AG09309 (cell line): ENCODE measurements at regions not wholly inside any gene's neighbourhood (a gene's known extent, or its start where the extent isn't known, plus 50 kb on each side); places are given as distances from the start of the nearest gene placed in this dataset.
A peak's percentile ranks its signal among the peaks of the same experiment; 100 is the strongest.

Source experiments
- DNase-seq: peaks from one replicate; pipeline ENCODE4 v3.0.0-alpha.2; 2010; ENCODE audit warnings: low read depth
- H3K4me3 ChIP-seq: 2 replicates; pipeline ENCODE4 v1.5.1; 2011; ENCODE audit warnings: mild to moderate bottlenecking, low read depth, low read length, moderate library complexity; ENCODE audit not compliant: control insufficient read depth
- TF ChIP-seq, protein P1 (sequence below): IDR thresholded peaks from 2 replicates; pipeline ENCODE4 v1.5.1; 2011; ENCODE audit warnings: mild to moderate bottlenecking, low read depth, low read length, inconsistent platforms; ENCODE audit not compliant: insufficient read depth, control insufficient read depth; ENCODE audit errors: missing control alignments

DNA sequence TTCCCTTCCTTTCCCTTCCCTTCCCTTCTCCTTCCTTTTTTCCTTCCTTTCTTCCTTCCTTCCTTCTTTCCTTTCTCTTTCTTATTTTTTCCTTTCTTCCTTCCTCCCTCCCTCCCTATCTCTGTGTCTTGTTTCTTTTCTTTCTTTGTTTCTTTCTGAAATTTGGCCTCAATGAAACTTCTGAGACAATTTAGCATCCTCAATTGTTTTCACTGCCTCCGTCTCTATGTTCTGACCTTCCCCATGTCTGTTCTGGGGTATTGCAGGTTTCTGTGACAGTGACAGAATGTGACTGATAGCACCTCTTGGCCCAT, 81.7 kb upstream of the PAX1 start:
- DNase-seq: no peak
- no peak overlapping the region for H3K4me3 ChIP-seq
- TF ChIP-seq, protein P1, sequence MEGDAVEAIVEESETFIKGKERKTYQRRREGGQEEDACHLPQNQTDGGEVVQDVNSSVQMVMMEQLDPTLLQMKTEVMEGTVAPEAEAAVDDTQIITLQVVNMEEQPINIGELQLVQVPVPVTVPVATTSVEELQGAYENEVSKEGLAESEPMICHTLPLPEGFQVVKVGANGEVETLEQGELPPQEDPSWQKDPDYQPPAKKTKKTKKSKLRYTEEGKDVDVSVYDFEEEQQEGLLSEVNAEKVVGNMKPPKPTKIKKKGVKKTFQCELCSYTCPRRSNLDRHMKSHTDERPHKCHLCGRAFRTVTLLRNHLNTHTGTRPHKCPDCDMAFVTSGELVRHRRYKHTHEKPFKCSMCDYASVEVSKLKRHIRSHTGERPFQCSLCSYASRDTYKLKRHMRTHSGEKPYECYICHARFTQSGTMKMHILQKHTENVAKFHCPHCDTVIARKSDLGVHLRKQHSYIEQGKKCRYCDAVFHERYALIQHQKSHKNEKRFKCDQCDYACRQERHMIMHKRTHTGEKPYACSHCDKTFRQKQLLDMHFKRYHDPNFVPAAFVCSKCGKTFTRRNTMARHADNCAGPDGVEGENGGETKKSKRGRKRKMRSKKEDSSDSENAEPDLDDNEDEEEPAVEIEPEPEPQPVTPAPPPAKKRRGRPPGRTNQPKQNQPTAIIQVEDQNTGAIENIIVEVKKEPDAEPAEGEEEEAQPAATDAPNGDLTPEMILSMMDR: no peak

DNA sequence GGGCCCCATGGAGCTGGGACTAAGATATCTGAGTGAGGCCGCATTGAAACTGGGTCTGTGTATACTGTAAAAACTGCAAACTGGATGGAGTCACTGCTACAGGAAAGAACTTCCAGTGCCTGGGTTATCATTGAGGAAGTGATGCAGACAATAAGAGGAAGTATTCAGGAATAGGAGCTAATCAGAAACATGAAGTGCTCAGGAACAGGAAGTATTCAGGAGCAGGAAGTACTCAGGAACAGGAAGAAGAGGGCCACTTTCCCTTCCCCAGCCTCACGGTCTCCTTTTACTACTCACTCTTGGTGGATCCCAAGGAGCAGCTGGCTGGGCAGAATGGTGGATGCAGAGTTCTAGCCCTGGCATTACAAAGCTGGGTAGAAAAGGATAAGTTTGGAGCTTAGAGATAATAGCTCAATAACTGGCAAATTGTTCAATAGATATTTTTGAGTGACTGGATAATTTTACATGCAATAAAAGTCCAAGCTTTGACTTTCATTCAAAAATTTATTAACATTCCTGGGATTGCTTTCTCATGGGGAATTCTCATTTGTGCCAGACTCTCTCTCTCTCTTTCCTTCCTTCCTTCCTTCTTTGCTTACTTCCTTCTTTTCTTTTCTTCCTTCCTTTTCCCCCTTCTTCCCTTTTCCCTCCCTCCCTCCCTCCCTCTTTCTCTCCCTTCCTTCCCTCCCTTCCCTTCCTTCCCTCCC, 82.2 kb upstream of the PAX1 start:
- no peak for DNase-seq
- TF ChIP-seq, protein P1: no peak
- no peak overlapping the region for H3K4me3 ChIP-seq

DNA sequence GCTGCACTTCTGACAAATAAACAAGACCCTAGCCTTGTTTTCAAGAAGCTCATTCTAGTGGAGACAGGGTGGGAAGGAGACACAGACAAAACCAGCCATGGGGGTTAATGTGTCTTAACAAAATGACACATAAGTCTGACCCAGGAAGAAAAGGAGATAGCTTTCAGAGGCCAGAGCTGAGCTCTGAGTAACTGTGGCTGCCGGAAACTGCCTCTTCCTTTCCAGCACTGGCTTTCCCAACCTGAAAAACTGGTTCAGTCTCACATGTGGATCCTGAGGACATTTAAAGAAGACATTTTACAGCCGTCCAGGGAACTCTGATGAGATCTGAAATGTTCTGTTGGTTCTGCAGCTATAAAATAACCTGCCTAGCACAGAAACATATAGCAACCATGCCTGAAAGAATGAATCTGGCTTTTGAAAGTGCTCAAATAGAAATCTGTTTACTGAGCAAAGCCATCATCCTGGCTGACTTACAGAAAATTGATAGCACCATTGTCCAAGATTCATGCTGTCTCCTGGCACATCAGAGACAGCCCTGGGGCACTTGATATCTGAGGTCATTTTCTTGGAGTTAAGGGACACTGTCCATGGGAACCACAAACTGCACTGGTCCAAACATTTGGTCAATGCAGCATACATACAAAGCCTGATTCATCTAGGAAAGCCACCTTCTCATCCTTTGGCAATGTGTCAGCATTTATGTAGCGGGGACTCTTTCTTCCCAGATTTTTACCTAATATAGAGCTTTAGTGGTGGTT, 83.2 kb upstream of the PAX1 start:
- DNase-seq: no peak
- H3K4me3 ChIP-seq: no peak overlapping the region
- TF ChIP-seq, protein P1: no peak

DNA sequence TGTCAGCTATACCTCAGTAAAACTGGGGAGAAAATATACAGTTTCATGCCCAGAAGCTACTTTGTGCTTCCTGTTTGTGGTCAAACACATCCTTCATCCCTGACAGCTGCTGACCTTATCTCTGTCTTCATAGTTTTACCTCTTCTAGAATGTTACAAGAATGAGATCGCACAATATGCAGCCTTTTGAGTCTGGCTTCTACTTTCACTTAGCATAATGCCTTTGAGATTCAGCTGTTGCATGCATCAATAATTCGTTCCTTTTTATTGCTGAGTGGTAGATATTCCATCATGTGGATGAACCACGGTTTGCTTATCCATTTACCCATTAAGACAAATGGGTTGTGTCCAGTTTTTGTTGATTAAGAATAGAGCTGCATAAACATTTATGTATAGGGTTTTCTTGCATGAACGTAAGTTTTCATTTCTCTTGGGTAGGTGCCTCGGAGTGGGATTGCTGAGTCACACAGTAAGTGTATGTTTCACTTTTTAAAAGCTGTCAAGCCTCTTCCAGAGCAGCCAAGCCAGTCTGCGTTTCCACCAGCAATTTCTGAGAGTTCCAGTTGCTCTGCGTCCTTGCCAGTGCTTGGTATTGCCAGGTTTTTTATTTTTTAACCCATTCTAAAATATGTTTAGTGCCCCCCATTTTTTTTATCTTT, 86.6 kb upstream of the PAX1 start:
- no peak for DNase-seq
- TF ChIP-seq, protein P1: no peak
- H3K4me3 ChIP-seq: no peak overlapping the region

DNA sequence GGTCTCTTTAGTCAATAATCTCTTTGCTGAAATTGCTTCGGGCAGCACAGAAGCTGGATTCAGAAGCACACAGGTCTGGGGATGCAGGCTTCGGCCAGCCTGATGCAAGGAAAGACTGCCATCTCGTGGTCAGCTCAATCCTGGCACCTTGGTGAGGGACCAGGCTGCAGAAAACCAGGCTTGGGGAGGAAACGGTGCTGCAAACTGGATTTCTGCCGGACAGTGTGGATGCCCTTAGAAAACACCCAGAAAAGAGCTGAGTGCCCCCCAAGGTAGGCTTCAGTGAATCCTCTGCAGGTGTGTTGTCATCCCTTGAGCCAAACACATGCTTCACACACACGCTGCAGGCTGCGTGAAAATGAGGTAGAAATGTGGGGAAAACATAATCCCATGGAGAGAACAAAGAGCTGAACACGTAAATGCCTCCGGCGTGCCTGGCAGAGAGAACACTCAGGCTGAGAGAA, 89.8 kb upstream of the PAX1 start:
- peak; percentile 16 for DNase-seq
- TF ChIP-seq, protein P1: peak; percentile 87
- no peak overlapping the region for H3K4me3 ChIP-seq

DNA sequence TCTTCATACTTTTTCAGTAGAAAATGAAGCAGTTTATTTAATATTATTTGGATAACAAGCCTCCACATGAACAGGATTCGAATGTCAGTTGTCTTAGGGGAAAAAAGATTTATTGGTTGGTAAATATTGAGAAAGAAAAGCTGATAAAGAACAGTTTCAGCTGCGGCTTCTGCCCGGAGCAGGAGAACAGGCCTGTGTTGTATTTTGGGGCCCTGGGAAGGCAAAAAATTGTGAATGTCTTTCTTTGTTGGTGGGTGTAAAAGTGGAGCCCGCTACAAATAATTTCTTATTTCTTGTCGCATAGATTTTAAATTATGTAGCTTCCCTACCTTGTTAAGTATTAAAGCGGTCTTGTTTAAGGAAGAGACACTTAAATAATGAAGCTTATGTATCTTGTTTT, 90.5 kb upstream of the PAX1 start:
- no peak for DNase-seq
- TF ChIP-seq, protein P1: no peak
- H3K4me3 ChIP-seq: no peak overlapping the region
